Psoas muscle (tissue), 7 donors: ENCODE measurements at regions not wholly inside any gene's neighbourhood (a gene's known extent, or its start where the extent isn't known, plus 50 kb on each side); places are given as distances from the start of the nearest gene placed in this dataset.
"Not testable (repeated sequence)": the region's sequence is repeated elsewhere in the genome, so short reads cannot be mapped to it uniquely, and the experiment has no call there.

Source experiments
- ATAC-seq, 4 donors: fragments of 200-7000 bp; cut with Tn5 transposase; one replicate each; pipeline ENCODE4 v1.9.1; 2020; ENCODE audit warnings: moderate library complexity in 3 of 4, mild to moderate bottlenecking in 2 of 4
- DNase-seq, 2 donors: peaks; one replicate each; pipeline ENCODE4 v3.0.0-alpha.2; 2020
- H3K27ac ChIP-seq: fragments of 200-600 bp; one replicate; pipeline ENCODE4 v1.8.0; 2022
- H3K27me3 ChIP-seq, 3 donors: fragments of 200-600 bp in 1 of 3; one replicate each; pipeline versions ENCODE4 v1.6.1 to v1.8.0; 2013 to 2022; ENCODE audit warnings: low read length in 2 of 3, mild to moderate bottlenecking in 2 of 3, moderate library complexity in 1 of 3; ENCODE audit not compliant: insufficient read depth in 3 of 3
- H3K36me3 ChIP-seq, 2 donors: fragments of 200-600 bp in 1 of 2; one replicate each; pipeline versions ENCODE4 v1.6.1 to v1.8.0; 2013 to 2022; ENCODE audit warnings: low read depth in 1 of 2, mild to moderate bottlenecking in 1 of 2, moderate library complexity in 1 of 2; ENCODE audit not compliant: insufficient read depth in 1 of 2
- H3K4me1 ChIP-seq: fragments of 200-600 bp; one replicate; pipeline ENCODE4 v1.8.0; 2022
- H3K4me3 ChIP-seq: fragments of 200-600 bp; one replicate; pipeline ENCODE4 v1.8.0; 2022; ENCODE audit warnings: mild to moderate bottlenecking
- H3K9me3 ChIP-seq: fragments of 200-600 bp; one replicate; pipeline ENCODE4 v1.8.0; 2022
- CTCF ChIP-seq: fragments of 200-600 bp; IDR thresholded peaks from one replicate; pipeline ENCODE4 v1.8.0; 2022; ENCODE audit warnings: antibody characterized with exemption
- WGBS, 3 donors: extraction: QIAGEN DNeasy Blood & Tissue Kit; methylation state at CpG; one replicate each; pipeline versions ENCODE4 v1.1.6 to v1.1.7; 2013; 5-methylcytosine and 5-hydroxymethylcytosine counted together
- intact Hi-C, 2 donors: fragments of 100-400 bp; cut with DNase I; formaldehyde crosslinking; loops; one replicate each; pipeline versions ENCODE4 v1.11.0 to v1.14.2; 2022
- donor health status: healthy with polysubstance abuse.
- donor health status: DM: no; HTN: no; CAD: no; lungs with moderate emphysema.
- donor health status: Bipolar disorder and iron deficiency.
- donor health status: healthy.
- donor health status: DM: yes; HTN: yes; CAD: no.
- donor health status: DM: no; HTN: no; CAD: no.
- donor health status: DM: yes; HTN: yes; CAD: no.

GRCh38 chr18:39318008-39318407 lies 1752.4 kb upstream of the CELF4 start:
- intact Hi-C loops: no loop called here
- H3K4me3 ChIP-seq: no peak overlapping the region
- DNase-seq: no peak
- H3K27me3 ChIP-seq: no peaks in the 10 kb centered on the region
- ATAC-seq: no peak
- H3K36me3 ChIP-seq: no peaks in the 10 kb centered on the region
- H3K4me1 ChIP-seq: no peaks in the 10 kb centered on the region
- H3K27ac ChIP-seq: no peak overlapping the region
- TF ChIP-seq CTCF: no peak
- H3K9me3 ChIP-seq: no peaks in the 10 kb centered on the region
- 80 to 83% (median 82%) methylated on average over 3 of the region's 3 CpGs for WGBS, 3 donors

GRCh38 chr18:39314595-39314994 lies 1749.0 kb upstream of the CELF4 start:
- TF ChIP-seq CTCF: no peak
- intact Hi-C loops: no loop called here
- WGBS, 3 donors: 43 to 53% (median 48%) methylated on average over 2 of the region's 2 CpGs

GRCh38 chr18:39313992-39314391 lies 1748.4 kb upstream of the CELF4 start:
- ATAC-seq (no peak), DNase-seq (no peak)
- no peaks in the 10 kb centered on the region for H3K27me3 ChIP-seq
- H3K4me3 ChIP-seq: no peak overlapping the region
- H3K36me3 ChIP-seq: no peaks in the 10 kb centered on the region
- H3K9me3 ChIP-seq: no peaks in the 10 kb centered on the region
- no peak for TF ChIP-seq CTCF
- WGBS, 3 donors: 51 to 58% (median 58%) methylated on average over 4 of the region's 4 CpGs
- intact Hi-C loops: no loop called here
- no peaks in the 10 kb centered on the region for H3K4me1 ChIP-seq
- H3K27ac ChIP-seq: no peak overlapping the region

More at GRCh38 chr18:39314595-39314994, 1749.0 kb upstream of the CELF4 start:
- no peaks in the 10 kb centered on the region for H3K4me1 ChIP-seq
- no peaks in the 10 kb centered on the region for H3K9me3 ChIP-seq
- H3K36me3 ChIP-seq: no peaks in the 10 kb centered on the region
- H3K4me3 ChIP-seq: no peak overlapping the region
- DNase-seq (no peak), ATAC-seq (no peak)
- no peaks in the 10 kb centered on the region for H3K27me3 ChIP-seq
- H3K27ac ChIP-seq: no peak overlapping the region

GRCh38 chr18:39311111-39311712 lies 1745.6 kb upstream of the CELF4 start:
- 89 to 93% (median 90%) methylated on average over 7 of the region's 7 CpGs for WGBS, 3 donors
- Histone ChIP-seq H3K27ac (no peak overlapping the region), H3K9me3 (no peaks in the 10 kb centered on the region), H3K4me3 (no peak overlapping the region), H3K4me1 (no peaks in the 10 kb centered on the region), H3K27me3 (no peaks in the 10 kb centered on the region), H3K36me3 (no peaks in the 10 kb centered on the region)
- no peak for TF ChIP-seq CTCF
- DNase-seq: no peak
- intact Hi-C loops: no loop called here
- ATAC-seq: no peak

GRCh38 chr18:39308931-39309521 lies 1743.4 kb upstream of the CELF4 start:
- H3K9me3 ChIP-seq, H3K36me3 ChIP-seq, H3K4me3 ChIP-seq, intact Hi-C loops, DNase-seq, H3K4me1 ChIP-seq, H3K27me3 ChIP-seq, ATAC-seq, H3K27ac ChIP-seq: not testable (repeated sequence)
- WGBS, 3 donors: 98 to 99% (median 98%) methylated on average over 35 to 36 of the region's 36 CpGs
